ENCODE measurements at regions not wholly inside any gene's neighbourhood (a gene's known extent, or its start where the extent isn't known, plus 50 kb on each side); places are given as distances from the start of the nearest gene placed in this dataset.

DNA sequence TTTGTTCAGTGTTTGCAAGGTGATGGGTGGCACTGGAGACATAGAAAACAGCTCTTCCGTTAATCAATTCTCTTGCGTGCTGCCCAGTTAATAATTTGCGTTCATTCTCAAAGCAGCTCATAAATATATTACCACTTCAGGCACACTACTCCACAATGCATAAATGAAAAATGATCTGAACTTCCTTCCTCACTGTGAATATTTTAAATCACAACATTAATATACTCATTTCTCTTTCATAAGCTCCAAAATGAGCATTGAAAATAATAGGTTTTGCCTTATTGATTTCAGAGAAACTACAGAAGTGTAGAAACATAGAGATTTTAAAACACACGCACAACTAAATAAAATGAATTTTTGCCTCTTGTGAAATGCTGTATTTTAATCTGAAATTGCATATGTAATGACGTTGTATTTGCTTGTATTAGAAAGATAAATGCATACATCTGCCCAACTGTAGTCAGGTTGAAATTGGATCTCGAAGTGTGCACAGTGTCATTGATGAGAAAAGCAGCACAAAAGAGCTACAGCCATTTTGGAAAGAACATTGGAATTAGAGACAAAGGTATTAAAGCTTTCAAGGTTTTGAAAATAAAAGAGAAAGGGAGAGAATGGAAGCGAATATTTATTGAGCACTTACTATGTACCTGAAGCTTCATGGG, 350.5 kb downstream of the LPIN1 start:
- no peak for DNase-seq (ENCODE audit: low spot score)
- H3K4me3 ChIP-seq, result no peak overlapping the region
- no peak overlapping the region for H3K27ac ChIP-seq
- TF ChIP-seq, protein P1, sequence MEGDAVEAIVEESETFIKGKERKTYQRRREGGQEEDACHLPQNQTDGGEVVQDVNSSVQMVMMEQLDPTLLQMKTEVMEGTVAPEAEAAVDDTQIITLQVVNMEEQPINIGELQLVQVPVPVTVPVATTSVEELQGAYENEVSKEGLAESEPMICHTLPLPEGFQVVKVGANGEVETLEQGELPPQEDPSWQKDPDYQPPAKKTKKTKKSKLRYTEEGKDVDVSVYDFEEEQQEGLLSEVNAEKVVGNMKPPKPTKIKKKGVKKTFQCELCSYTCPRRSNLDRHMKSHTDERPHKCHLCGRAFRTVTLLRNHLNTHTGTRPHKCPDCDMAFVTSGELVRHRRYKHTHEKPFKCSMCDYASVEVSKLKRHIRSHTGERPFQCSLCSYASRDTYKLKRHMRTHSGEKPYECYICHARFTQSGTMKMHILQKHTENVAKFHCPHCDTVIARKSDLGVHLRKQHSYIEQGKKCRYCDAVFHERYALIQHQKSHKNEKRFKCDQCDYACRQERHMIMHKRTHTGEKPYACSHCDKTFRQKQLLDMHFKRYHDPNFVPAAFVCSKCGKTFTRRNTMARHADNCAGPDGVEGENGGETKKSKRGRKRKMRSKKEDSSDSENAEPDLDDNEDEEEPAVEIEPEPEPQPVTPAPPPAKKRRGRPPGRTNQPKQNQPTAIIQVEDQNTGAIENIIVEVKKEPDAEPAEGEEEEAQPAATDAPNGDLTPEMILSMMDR (IDR thresholded peaks at IDR 0.05), result no peak

GRCh38 chr2:12097859-12098258, 351.4 kb downstream of the LPIN1 start:
- TF ChIP-seq, protein P1 (IDR thresholded peaks at IDR 0.05), result no peak
- no peak for DNase-seq (ENCODE audit: low spot score)
- H3K27ac ChIP-seq, result no peak overlapping the region
- no peak overlapping the region for H3K4me3 ChIP-seq

GRCh38 chr2:12099374-12099773, 352.9 kb downstream of the LPIN1 start:
- H3K4me3 ChIP-seq, result no peak overlapping the region
- no peak for DNase-seq (ENCODE audit: low spot score)
- TF ChIP-seq, protein P1 (IDR thresholded peaks at IDR 0.05), result no peak
- no peak overlapping the region for H3K27ac ChIP-seq

- TF ChIP-seq, protein P1 (IDR thresholded peaks at IDR 0.05), result no peak
- Histone ChIP-seq H3K27ac (no peak overlapping the region), H3K4me3 (no peak overlapping the region)
- DNase-seq (ENCODE audit: low spot score), result no peak
Measured at GRCh38 chr2:12102679-12103078, 356.2 kb downstream of the LPIN1 start.

- no peak for DNase-seq (ENCODE audit: low spot score)
- Histone ChIP-seq H3K27ac (no peak overlapping the region), H3K4me3 (no peak overlapping the region)
- TF ChIP-seq, protein P1 (IDR thresholded peaks at IDR 0.05), result no peak
Measured at GRCh38 chr2:12105180-12105579, 358.7 kb downstream of the LPIN1 start.

DNA sequence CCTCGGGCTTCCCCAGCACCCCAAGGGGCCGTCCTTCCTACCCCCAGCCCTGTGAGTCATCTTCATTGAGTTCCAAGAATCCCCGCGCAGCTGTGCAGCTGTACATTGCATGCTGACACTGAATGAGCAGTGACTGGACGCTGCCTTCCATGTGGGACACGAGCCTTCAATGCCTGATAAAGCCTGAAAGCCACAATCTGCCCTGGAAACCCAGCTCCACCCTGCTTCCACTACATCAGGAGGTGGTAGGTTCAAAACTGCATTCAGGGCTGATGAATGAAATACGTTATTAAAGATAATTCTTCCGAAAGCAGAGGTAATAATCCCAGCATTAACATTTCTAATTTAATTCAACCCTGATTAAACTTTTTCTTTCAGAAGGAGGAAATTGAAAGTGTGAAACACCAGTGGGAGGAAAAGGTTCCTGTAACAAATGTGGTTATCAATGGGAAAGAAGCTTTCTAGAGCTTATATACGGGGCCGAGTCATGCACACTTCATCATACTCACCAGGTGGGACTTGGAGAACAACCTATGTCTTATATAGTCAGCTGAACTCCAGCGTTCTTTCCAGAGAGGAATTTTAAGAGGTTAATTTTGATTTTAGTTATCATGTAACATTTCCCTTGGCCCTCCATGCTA, 360.1 kb downstream of the LPIN1 start:
- Histone ChIP-seq H3K4me3 (no peak overlapping the region), H3K27ac (no peak overlapping the region)
- DNase-seq (ENCODE audit: low spot score), result no peak
- TF ChIP-seq, protein P1 (IDR thresholded peaks at IDR 0.05), result no peak

- Histone ChIP-seq H3K4me3 (no peak overlapping the region), H3K27ac (no peak overlapping the region)
- TF ChIP-seq, protein P1 (IDR thresholded peaks at IDR 0.05), result no peak
- no peak for DNase-seq (ENCODE audit: low spot score)
Measured at GRCh38 chr2:12107321-12107720, 360.9 kb downstream of the LPIN1 start.

Data from coronary artery (tissue), 2 donors.